ENCODE measurements at regions not wholly inside any gene's neighbourhood (a gene's known extent, or its start where the extent isn't known, plus 50 kb on each side); places are given as distances from the start of the nearest gene placed in this dataset.

DNA sequence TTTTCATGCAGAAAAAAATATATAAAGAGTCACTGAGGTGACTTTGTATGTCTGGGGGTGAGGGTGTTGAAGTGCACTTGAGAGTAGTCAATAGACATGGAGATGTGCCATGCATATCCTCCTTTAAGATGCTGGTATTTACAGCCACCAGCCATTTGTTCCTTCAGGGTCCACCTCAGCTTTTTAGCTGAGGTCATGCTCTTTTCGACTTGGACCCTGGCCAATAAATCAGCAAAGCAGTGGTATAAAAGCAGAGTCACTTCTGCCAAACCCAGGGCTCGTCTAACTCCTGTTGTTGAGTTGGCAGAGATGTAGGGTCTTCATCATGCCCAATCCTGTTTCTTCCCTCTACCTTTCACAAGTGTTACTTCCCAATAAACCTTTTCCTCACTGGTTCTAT lies 75.1 kb upstream of the OSTN start:
- TF ChIP-seq, protein P1, sequence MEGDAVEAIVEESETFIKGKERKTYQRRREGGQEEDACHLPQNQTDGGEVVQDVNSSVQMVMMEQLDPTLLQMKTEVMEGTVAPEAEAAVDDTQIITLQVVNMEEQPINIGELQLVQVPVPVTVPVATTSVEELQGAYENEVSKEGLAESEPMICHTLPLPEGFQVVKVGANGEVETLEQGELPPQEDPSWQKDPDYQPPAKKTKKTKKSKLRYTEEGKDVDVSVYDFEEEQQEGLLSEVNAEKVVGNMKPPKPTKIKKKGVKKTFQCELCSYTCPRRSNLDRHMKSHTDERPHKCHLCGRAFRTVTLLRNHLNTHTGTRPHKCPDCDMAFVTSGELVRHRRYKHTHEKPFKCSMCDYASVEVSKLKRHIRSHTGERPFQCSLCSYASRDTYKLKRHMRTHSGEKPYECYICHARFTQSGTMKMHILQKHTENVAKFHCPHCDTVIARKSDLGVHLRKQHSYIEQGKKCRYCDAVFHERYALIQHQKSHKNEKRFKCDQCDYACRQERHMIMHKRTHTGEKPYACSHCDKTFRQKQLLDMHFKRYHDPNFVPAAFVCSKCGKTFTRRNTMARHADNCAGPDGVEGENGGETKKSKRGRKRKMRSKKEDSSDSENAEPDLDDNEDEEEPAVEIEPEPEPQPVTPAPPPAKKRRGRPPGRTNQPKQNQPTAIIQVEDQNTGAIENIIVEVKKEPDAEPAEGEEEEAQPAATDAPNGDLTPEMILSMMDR (IDR thresholded peaks at IDR 0.05; ENCODE audit: low read depth, low read length) = no peak
- no peak for TF ChIP-seq POLR2A (IDR thresholded peaks at IDR 0.05; ENCODE audit: extremely low read depth, insufficient read length)
- TF ChIP-seq, protein P2, sequence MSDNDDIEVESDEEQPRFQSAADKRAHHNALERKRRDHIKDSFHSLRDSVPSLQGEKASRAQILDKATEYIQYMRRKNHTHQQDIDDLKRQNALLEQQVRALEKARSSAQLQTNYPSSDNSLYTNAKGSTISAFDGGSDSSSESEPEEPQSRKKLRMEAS (IDR thresholded peaks at IDR 0.05; ENCODE audit: low read depth, low read length) = no peak
- TF ChIP-seq MYC (IDR thresholded peaks at IDR 0.05; ENCODE audit: low read depth, low read length) = no peak
